ENCODE measurements at regions not wholly inside any gene's neighbourhood (a gene's known extent, or its start where the extent isn't known, plus 50 kb on each side); places are given as distances from the start of the nearest gene placed in this dataset.

DNA sequence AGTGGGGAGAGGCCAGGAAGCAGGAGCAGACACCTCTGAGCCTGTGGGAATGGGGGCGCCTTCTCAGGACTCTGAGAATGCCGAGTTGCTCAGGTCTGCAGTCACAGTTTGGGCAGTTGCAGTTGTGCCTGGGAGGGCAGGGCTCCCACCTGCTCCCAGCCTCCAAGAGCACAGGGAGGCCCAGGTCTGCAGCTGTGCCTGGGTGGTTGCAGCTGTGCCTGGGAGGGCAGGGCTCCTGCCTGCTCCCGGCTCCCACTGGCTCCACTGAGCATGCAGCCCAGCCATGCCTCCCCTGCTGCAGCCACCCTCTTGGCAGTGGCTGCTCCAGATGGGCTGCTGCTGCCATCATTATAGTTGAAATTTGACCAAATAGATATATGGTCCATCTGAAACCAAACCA lies 1062.8 kb upstream of the ACO1 start:
- TF ChIP-seq, protein P1, sequence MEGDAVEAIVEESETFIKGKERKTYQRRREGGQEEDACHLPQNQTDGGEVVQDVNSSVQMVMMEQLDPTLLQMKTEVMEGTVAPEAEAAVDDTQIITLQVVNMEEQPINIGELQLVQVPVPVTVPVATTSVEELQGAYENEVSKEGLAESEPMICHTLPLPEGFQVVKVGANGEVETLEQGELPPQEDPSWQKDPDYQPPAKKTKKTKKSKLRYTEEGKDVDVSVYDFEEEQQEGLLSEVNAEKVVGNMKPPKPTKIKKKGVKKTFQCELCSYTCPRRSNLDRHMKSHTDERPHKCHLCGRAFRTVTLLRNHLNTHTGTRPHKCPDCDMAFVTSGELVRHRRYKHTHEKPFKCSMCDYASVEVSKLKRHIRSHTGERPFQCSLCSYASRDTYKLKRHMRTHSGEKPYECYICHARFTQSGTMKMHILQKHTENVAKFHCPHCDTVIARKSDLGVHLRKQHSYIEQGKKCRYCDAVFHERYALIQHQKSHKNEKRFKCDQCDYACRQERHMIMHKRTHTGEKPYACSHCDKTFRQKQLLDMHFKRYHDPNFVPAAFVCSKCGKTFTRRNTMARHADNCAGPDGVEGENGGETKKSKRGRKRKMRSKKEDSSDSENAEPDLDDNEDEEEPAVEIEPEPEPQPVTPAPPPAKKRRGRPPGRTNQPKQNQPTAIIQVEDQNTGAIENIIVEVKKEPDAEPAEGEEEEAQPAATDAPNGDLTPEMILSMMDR (conservative IDR thresholded peaks at IDR 0.05; ENCODE audit: low read length) = no peak
- TF ChIP-seq EZH2phosphoT487 (IDR thresholded peaks at IDR 0.05; ENCODE audit: borderline replicate concordance) = no peak

All from Loucy (cell line).